GM18907 (cell line): ENCODE measurements at regions not wholly inside any gene's neighbourhood (a gene's known extent, or its start where the extent isn't known, plus 50 kb on each side); places are given as distances from the start of the nearest gene placed in this dataset.

ENCODE experiments used
- ATAC-seq: cut with Tn5 transposase; IDR thresholded peaks from one replicate; pipeline ENCODE4 v1.9.1; 2021; ENCODE audit warnings: mild to moderate bottlenecking, moderate library complexity; ENCODE audit not compliant: unreplicated experiment

- no peak for ATAC-seq
Observed at GRCh38 chr9:23622396-23622795, 203.6 kb downstream of the ELAVL2 start.

GRCh38 chr9:23630488-23630887, 195.6 kb downstream of the ELAVL2 start:
- ATAC-seq, result no peak

DNA sequence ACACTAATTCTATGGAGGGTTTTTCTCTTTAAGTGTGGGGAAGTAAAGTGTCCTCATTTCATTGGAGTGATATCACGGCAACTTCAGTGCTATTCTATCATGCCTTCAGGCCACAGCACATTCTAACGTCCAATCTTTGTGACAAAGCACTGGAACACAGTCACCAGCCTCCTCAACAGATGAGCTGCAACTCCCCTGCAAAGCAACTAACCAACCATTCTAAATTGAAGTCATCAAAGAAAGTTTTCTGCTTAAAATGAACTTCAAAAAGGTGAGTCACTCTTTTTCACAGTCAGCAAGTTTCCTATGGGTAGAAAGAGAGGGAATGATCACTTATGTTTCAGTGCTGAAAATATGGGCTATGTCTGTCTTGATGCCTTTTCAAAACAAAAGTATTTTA, 190.8 kb downstream of the ELAVL2 start:
- ATAC-seq, result no peak

GRCh38 chr9:23636199-23636598, 189.8 kb downstream of the ELAVL2 start:
- ATAC-seq, result no peak

DNA sequence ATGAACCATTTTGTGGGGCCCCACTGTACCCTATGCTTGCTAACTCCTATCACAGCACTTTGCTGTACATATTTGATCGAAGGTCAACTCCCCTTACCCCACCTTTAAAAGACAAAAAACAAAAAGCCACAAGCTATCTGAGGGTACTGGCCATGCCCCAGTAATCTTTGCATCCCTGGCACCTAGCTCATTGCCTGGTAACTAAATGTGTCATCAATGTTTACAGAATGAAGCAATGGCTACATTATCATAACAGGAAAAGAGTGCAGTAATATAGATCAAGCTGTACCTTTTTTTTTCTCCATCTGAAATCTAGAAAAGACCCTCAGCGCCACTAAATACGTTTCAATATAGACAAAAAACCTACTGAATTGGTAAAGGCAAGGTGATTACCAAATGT, 188.0 kb downstream of the ELAVL2 start:
- ATAC-seq, result no peak

DNA sequence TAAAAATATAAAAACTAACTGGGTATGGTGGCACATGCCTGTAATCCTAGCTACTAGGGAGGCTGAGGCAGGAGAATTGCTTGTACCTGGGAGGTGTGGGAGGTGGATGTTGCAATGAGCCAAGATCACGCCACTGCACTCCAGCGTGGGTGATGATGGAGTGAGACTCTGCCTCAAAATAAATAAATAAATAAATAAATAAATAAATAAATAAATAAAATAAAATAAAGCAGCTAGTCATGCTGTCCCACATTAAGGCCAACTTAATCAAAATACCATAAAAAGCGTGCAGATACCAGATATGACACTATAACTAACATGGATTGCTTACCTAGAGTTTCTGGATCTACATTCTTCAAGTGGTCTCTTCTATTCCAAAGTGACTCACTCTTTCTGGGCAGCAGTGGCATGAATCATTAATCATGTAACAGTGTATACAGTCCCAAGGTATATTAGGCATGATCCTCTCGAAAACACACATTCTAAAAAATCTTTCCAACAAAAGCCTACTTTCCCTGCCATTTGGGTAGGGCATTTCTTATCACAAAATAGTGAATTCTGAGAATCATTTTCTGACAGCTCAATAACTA, 187.1 kb downstream of the ELAVL2 start:
- no peak for ATAC-seq
